GM19240 (cell line): ENCODE measurements at regions not wholly inside any gene's neighbourhood (a gene's known extent, or its start where the extent isn't known, plus 50 kb on each side); places are given as distances from the start of the nearest gene placed in this dataset.
A peak's percentile ranks its signal among the peaks of the same experiment; 100 is the strongest.

Experiments used
- DNase-seq: peaks from one replicate; pipeline ENCODE4 v3.0.0; 2011; ENCODE audit warnings: low spot score; ENCODE audit not compliant: insufficient read length

DNA sequence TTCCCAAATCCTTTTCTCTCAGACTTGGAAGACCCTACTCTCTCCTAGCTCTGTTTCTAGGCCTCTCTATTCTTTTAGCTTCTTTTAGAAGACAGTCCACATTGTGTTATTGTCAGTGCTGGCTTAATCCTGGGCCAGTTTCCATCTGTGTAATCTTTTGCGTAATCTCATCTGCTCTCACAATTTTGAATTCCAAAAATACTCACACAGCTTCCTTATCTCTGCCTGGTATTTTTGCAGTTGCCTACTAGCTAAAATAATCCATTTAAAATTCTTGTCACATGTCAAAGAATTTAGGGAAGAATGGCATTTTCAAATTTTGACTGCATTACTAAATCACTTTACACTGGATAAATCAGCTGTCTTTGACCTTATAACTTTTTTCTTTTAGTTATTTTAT, 200.6 kb upstream of the MEX3C start:
- DNase-seq, result no peak

DNA sequence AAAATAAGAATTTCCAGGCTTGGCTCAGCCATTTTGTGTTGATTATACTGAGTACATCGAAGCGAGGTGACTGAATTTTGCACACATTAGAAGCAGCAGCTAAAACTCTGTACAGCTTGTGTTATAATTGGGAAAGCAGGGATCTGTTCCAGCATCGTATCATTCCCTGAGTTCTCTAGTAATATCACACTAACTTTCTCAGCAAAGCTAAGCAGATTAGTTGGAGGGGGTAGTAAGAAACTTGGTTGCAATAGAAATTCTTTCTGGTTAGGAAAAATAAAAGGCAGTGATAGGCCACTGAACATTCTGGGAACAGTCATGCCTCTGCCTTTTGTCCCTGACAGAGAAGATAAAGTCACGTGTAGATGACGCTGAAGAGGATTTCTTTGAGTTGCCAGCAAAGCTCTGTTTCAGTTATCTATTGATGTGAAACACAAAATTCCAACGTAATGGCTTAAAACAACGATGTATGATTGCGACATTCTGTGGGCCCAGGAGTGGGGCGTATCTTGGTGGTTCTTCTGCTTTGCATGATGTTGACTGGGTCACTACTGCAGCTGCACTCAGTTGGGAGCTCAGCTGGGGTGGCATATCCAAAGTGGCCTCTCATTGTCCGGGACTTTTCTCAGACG, 202.1 kb upstream of the MEX3C start:
- DNase-seq, result no peak

DNA sequence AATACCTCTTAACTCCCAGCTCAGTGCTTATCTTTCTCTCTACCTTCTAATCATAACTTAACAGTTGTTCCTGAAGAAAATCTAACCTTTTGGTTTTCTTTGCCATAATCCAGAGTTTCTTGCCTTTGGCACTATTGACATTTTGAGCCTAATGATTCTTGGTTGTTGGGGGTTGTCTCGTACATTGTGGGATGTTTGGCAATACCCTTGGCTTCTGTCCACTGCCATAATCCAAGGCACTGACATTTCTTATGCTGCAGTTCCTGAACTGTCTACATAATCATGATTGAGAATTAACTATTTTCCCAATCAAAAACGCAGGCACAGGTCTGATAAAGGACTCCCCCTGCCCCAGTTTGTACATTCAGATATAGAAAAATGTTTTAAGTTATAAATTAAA, 203.2 kb upstream of the MEX3C start:
- DNase-seq, result no peak

DNA sequence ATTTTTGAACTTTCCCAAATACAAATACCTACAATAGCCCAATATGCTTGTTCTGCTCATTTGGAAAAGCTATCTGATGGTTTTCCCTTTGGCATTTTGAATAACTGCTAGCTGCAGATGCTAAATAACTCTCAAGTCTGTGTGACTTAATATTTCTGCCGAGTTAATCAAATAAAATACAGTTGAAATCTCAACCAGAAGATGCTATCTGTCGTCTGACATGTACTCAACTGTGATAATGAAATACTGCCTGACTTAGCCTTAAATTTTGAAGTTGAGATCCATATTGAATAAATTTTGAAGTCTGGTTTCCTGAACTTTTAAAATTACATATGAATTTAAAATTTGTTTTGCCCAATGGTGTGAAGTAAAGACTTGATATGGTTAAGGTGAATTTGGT, 204.4 kb upstream of the MEX3C start:
- DNase-seq, result no peak

DNA sequence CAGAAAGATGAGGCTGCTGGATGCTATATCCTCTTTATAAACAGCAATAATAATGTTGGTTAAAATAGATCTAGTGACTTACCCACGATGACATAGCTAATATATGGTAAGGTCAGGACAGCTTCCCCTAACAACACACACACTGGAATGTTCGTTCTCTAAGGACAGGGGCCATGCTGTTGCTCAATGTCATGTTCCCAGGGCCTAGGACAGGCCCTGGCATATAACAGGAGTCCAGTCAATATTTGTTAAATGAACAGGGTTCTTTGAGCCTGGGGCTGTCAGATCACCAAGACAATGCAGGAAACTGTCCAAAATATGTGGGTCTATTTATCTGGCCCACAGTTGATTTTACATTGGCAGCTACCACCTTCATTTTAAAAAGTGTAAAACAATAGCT, 207.1 kb upstream of the MEX3C start:
- no peak for DNase-seq

DNA sequence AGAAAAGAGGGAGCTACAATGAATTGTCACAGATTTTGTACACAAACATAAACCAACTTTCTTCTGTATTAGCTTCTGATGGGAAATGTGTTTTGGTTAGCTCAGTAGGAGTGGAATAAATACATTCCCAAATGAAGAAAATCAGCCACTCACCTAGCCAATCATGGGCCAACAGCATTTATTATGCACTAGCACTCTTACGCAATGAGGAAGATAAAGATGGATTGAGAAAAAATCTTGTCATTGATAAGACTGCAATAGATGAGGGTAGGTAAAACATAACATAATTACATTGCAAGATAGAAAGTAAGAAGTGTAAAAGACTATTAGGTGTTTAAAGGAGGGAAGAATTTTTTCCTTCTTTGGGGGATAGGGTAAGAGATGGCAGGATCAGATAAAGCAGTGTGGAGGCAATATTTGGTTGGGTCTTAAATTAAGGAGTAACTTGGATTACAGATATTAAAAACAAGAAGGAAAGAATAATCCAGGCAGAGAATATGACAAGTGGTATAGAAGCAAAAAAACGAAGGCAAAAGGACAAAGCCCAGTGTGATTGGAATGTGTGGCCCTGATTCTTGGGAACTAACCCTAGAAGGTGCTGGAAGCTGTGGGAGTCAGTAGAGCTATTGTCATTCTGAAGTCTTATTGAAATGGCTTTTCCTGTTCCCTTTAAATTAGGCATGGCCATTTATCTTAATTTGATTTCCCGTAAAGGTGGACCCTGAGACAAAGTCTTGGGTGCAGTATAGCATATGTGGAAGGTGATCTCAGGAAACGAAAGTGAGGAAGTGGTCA, 208.4 kb upstream of the MEX3C start:
- DNase-seq, result no peak

DNA sequence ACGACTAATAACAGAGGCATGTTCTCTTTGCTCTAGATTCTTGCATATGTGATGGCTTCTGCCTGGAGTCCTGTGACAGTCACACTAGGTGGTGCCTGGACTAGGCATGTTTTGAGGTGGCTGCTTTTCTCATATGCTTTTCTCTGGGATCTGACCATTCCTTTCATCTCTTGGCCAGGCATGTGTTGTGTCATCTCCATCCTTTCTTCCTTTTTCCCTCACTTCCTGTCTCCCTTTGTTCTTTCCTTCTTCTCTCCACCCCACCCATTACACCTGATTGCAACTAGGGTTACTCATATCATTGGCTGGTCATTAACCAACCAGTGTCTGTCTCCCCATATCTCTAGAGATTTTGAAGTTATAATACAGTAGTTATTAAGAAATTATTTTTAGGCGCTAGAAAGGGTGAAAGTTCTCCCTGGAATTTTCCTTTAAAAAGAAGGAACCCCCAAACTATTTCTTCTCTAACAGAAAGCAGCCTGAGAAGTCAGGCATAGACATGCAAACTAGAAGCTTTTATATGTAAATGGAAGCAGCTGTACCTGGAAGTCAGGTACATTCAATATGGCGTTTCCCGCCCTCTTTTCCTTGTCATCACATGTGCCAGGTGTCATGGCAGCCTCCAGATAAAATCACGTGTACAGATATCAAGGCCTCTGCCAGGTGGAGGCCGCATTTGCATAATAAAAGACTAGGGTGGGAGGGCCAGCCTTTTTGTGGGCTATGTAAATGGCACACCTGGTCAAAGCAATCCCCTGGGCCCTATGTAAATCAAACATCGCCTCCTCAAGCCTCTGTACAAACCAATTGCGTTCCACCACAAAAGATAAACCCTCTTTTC, 220.4 kb upstream of the MEX3C start:
- DNase-seq, result no peak

DNA sequence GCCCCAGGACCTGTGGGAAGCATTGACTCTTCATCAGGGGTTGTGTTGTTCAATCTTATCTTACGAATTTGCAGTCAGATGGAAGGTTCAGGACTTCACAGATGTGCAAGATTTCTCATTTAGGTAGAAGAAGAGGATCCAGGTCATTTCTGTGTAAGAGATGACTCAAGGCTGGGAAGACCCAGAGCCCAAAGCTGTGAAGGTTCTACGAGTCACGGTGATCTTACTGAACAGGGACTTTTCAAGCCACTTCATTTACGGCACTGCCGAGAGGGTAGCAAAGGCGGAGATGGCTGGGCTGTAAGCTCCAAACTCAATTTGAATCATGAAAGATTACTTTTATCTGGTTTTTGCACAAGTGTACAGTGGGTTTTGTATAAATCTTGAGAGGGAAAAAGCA, 228.0 kb upstream of the MEX3C start:
- DNase-seq, result no peak

DNA sequence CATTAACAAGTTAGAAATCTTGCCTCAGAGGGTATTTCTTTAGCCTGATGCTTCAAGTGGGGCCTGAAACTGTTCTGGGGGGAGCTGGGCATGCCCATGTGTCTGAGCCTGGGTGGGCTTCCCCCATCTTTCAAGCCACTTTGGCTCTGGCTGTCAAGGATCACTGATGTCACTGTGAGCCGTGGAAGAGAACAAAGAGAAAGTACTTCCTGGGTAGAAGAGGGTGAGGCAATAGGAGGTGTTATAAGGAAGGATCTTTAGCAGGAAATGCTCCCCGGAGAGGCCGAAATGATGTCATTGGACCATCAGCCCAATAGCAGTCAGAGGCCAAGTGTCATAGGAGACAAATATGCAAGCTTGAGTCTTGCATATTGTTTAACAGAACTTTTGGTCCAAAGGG, 228.4 kb upstream of the MEX3C start:
- DNase-seq, result peak; percentile 5

DNA sequence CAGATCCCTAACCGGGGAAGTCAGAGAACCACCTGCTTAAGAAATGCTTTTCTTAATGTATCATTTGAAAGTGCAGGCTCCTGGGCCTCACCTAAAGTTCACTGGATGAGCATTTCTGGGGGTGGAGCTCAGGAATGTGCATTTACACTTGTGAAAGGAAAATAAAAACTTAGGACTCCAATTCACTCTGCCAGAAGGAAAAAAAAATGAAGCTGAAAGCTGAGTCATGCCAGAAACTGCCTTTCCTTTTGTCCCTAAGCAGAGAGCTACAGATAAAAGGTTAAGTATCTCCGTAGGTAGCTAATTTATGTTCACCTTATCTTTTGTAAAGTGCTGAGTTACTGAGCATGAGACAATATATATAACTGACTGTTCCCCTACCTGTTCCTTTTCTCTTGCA, 229.5 kb upstream of the MEX3C start:
- no peak for DNase-seq

DNA sequence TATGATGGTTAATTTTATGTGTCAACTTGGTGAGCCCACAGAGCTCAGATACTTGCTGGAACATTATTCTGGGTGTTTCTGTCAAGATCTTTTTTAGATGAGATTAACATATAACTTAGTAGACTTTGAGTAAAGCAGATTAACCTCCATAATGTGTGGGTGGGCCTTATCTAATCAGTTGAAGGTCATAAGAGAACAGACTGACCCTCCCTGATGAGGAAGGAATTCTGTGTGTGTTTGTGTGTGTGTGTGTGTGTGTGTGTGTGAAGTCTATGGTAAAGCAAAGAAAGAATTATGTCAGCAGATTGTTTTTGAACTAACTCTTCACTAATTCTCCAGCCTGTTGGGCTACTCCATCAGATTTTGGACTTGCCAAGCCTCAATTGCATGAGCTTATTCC, 232.2 kb upstream of the MEX3C start:
- DNase-seq, result no peak

DNA sequence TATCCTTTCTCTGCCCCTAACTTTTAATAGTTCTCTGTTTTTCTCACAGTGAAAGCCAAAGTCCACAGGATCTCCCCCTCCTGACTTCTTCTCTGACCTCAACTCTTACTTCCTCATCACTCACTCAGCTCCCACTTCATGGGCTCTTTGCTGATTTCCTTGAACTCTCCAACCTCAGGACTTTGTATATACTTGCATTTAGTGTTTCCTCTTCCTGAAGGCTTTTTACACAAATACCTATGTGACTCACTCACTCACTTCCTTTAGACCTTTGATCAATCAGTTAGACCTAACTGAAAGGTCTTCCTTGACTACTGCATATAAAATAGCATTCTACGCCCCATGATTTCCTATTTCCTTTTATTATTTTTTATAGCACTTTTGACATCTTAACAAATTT, 233.1 kb upstream of the MEX3C start:
- no peak for DNase-seq

DNA sequence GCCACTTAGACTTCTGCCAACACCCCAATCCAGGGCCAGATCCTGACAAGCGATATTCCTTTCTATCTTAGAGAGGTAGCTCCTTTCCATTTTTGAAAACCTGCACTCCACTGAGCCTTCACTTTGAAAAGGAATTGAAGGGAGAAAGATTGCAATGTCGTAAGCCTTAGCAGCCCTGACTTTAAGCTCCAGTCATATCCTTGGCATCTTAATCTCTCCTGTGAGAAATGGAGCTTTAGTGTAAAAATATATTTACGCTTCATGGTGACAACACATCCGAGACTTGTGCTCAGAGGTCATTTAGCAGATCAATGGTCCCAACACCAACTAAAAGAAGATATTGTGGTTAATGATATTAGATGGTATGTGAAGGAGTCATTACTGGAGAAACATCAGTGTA, 235.8 kb upstream of the MEX3C start:
- no peak for DNase-seq

DNA sequence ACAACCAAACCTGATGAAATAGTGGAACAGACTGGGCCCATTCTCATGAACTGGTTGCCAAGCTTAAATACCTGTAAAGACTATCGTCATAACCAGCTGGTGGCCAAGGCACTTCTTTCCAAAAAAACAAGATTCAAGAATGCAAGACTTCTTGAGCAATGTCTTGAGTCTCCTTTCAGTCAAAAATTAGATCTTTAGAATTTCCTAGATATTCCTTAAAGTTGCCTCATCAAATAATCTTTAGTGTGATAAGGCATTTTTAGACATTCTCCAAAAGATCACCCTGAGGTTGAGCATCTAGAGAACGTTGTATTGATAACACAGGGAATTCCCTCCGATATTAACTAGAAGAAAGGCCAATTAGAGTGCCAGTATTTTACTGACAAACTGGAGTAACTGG, 236.4 kb upstream of the MEX3C start:
- DNase-seq, result no peak

DNA sequence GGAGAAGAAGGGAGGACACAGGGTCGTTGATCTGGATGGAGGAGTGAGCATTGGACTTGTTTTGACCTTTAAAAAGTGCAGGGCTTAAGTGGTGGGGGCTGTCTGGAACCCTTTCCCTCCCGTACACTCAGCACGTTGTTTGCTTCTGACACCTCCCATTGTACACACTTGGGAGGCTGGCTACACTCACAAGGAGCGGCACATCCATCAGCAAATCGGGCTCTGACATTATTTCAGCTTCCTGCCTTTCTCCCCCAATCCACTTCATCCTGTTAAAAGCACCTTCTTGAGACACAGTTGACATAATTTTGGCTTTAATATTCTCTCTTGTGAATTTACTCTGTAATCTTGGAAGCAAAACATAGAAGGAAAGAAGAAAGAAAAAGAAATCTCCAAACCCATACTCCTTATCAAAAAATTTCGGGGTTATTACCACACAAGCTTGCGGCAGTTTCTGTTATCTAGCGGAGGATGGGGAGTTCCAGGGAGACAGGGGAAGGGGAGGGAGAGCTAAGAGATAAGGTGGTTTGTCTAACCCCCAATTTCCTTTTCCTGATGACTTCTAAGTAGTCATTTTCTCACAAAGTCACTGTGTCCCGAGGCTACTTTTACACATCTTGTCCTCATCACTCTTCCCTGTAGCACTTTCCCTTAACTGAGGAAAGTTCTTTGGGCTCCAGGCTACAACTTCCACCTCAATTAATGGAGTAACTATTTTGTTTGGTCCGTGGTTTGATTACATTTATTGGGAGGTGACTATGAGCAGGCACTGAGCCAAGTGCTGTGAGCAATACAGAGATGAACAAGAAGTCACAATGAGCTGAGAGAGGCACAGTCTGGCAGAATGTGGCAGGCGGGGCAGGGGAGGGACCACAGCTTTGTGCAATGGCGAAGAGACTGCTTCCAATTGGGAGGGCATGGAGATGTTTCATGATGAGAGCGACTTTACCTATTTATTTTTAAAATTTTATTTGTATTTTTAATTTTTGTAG, 240.1 kb upstream of the MEX3C start:
- no peak for DNase-seq

DNA sequence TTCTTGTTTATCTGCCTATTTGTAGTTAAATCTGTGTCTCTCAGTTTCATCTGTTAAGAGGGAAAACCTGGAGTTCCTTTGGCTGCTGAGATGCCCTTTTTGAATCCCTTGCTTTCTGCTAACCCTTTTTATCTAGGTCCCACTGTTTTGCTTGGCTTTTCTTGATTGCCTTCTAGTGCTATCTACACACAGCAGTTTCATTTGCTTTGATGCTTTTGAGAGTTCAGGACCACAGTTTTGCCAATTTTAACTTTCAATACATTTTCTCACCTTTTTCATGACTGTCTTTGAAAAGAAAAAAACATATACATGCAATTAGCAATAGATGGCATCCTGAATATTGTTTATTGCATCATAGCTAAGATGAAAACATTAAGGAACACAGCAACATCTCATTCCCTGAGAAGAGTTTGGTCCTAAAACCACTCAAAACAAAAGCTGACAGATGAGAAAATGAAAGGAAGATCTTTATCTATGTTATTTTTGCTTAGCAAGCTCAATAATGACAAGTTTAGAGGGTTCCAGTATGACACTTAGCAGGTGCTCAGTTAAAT, 241.4 kb upstream of the MEX3C start:
- no peak for DNase-seq

DNA sequence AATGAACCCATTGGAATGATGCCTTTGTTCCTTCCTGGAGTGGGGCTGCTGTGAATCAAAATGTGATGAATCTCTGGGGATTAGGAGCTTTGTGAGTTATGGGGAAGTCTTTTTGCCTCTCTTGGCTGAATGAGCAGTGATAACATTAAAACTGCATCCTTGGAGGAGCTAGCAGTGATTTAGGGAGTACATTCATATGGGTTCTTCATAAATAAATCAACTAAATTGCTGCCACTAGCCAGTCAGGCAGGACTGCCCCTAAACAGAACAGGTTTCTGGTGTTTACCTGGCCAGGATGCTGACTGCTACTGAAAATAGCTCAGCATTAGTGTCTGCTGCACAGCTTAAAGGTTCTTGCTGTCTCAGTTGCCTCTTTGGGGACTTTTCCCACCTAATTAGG, 244.5 kb upstream of the MEX3C start:
- DNase-seq, result no peak

DNA sequence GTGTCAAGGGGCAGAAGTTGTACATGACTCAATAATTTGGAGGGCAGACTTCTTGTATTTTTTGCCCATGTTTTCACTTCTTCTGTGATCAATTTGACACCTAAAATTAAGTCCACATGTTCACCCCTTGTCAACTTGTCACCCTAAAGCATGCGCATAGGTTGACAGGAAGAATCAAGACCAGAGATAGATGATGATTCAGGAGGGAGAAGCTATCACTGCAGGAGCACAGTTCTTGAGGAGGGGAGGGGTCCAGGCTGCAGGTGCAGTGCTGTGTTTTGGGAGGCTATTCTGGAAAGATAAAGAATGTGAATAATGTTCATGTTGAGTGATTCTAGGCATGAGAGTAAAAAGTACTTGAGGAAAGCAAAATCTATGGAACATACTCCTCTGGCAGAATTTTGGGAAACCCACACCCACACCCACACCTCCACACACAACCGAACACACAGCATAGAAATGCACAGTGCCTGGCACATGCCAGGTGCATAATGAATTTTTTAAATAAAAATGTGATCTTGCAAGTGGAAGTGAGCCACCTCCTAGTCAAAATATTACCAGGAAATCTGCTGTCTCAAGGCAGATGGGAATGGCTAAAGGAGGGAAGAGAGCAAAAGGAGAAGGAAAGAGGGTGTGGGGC, 249.2 kb upstream of the MEX3C start:
- no peak for DNase-seq

DNA sequence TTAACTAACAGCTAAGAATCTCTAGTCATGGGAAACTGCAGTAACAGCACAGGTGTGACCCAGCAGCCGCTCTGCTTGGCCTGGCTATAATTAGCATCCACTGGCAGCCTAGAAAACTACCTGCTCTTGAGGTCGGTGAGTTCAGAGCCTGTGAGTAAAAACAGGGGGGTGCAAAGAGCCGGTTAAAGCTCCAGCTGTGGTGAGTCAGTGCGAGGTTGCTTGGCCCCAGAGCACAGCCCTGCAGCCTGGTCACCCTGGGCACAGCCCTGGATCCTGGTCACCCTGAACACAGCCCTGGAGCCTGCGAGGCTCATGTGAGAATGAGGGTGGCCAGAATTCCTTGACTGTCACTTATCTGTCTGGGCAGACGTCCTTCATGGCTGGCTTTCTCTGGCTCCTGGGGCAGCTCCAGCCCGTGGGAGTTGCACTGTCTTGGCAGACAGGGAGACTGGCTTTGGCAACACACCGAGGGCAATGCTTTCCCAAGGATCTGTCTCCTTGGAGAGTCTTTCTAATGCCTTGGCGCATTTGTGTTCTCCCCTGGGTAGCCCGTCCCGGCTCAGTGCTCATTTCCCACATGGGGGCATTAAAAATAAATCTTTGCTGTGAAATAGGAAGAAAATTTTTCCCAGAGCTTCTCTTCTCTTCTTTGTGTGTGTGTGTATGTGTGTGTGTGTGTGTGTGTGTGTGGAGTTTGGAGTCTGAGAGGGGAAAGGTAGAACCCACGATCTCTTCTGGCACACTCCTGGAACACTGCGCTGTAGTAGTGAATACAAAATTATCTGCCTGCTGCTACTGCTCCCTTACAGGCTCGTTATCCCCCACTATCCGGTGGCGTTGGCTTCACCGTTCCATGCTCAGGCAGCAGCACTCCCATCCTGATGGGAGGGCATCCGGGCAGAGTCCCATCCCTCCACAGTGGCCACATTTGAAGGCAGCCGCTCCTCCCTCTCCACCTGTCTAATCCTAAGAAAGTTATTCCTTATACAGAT, 250.2 kb upstream of the MEX3C start:
- DNase-seq, result no peak
